GM23248 (cell line): ENCODE measurements at regions not wholly inside any gene's neighbourhood (a gene's known extent, or its start where the extent isn't known, plus 50 kb on each side); places are given as distances from the start of the nearest gene placed in this dataset.

Experiments
- DNase-seq: peaks from one replicate; pipeline ENCODE4 v3.0.0-alpha.2; 2015
- H2AFZ ChIP-seq: fragments of 200-600 bp; sonication (generic); 2 replicates; pipeline ENCODE4 v1.6.1; 2016; ENCODE audit warnings: antibody characterized with exemption
- H3F3A ChIP-seq: fragments of 200-600 bp; sonication (generic); 2 replicates; pipeline ENCODE4 v1.6.1; 2016; ENCODE audit warnings: mild to moderate bottlenecking, antibody characterized with exemption, mixed run types; ENCODE audit not compliant: insufficient read depth
- H3K27ac ChIP-seq: fragments of 200-600 bp; sonication (generic); 2 replicates; pipeline ENCODE4 v1.5.1; 2016; ENCODE audit warnings: mild to moderate bottlenecking
- H3K27me3 ChIP-seq: fragments of 200-600 bp; sonication (generic); replicated peaks from 2 replicates; pipeline ENCODE4 v1.6.1; 2016; ENCODE audit warnings: mild to moderate bottlenecking; ENCODE audit not compliant: insufficient read depth
- H3K36me3 ChIP-seq: fragments of 200-600 bp; sonication (generic); 2 replicates; pipeline ENCODE4 v1.6.1; 2016; ENCODE audit warnings: low read depth, mild to moderate bottlenecking
- H3K4me1 ChIP-seq: fragments of 200-600 bp; sonication (generic); 2 replicates; pipeline ENCODE4 v1.6.1; 2016; ENCODE audit warnings: mild to moderate bottlenecking; ENCODE audit not compliant: insufficient read depth
- H3K4me2 ChIP-seq: fragments of 200-600 bp; sonication (generic); one replicate; pipeline ENCODE4 v1.6.1; 2016; ENCODE audit warnings: mild to moderate bottlenecking; ENCODE audit not compliant: unreplicated experiment
- H3K4me3 ChIP-seq: fragments of 200-600 bp; sonication (generic); 2 replicates; pipeline ENCODE4 v1.5.1; 2016; ENCODE audit warnings: mild to moderate bottlenecking
- H3K79me2 ChIP-seq: fragments of 200-600 bp; sonication (generic); 2 replicates; pipeline ENCODE4 v1.6.1; 2016; ENCODE audit warnings: mild to moderate bottlenecking; ENCODE audit not compliant: insufficient read depth
- H3K9ac ChIP-seq: fragments of 200-600 bp; sonication (generic); 2 replicates; pipeline ENCODE4 v1.6.1; 2016; ENCODE audit warnings: mild to moderate bottlenecking
- H3K9me2 ChIP-seq: fragments of 200-600 bp; sonication (generic); 2 replicates; pipeline ENCODE4 v1.6.1; 2016; ENCODE audit warnings: mixed run types, mild to moderate bottlenecking, moderate library complexity; ENCODE audit not compliant: insufficient read depth
- H3K9me3 ChIP-seq: fragments of 200-600 bp; sonication (generic); one replicate; pipeline ENCODE4 v1.6.1; 2017; ENCODE audit warnings: low read depth
- H4K20me1 ChIP-seq: fragments of 200-600 bp; sonication (generic); 2 replicates; pipeline ENCODE4 v1.6.0; 2016; ENCODE audit not compliant: insufficient read depth
- EZH2 ChIP-seq: fragments of 200-600 bp; sonication (generic); IDR thresholded peaks from 2 replicates; pipeline ENCODE4 v1.6.1; 2018; ENCODE audit warnings: antibody characterized with exemption, mild to moderate bottlenecking; ENCODE audit not compliant: insufficient read depth, poor library complexity, severe bottlenecking
- EZH2phosphoT487 ChIP-seq: fragments of 200-600 bp; sonication (generic); IDR thresholded peaks from 2 replicates; pipeline ENCODE4 v1.6.1; 2018; ENCODE audit warnings: antibody characterized with exemption, moderate library complexity, mild to moderate bottlenecking, low read depth; ENCODE audit not compliant: insufficient read depth
- WGBS, 2 experiments: methylation state at CpG; one replicate each; pipeline ENCODE4 v1.1.6; 2015 to 2017; ENCODE audit warnings: low lambda C conversion rate in 2 of 2, low coverage in 1 of 2; ENCODE audit errors: missing lambda C conversion rate in 2 of 2; 5-methylcytosine and 5-hydroxymethylcytosine counted together
- in situ Hi-C: fragments of 300-500 bp; cut with MboI; formaldehyde crosslinking; loops from 2 replicates; pipeline ENCODE4 v1.15.0; 2020

GRCh38 chr3:34832865-34833508, 806.3 kb upstream of the ARPP21 start:
- H3K9me2 ChIP-seq, result no peaks in the 10 kb centered on the region
- no peak overlapping the region for H3K9ac ChIP-seq
- TF ChIP-seq EZH2phosphoT487 (no peak), EZH2 (no peak)
- in situ Hi-C loops, result no loop called here
- 9 to 22% methylated on average over 1 of the region's 1 CpG for WGBS, 2 experiments
- H3K4me1 ChIP-seq, result no peaks in the 10 kb centered on the region
- no peak overlapping the region for H3K4me3 ChIP-seq
- H3K4me2 ChIP-seq, result no peak overlapping the region
- no peaks in the 10 kb centered on the region for H3F3A ChIP-seq
- H3K27me3 ChIP-seq, result no peaks in the 10 kb centered on the region
- H4K20me1 ChIP-seq, result no peaks in the 10 kb centered on the region
- H2AFZ ChIP-seq, result no peak overlapping the region
- H3K9me3 ChIP-seq, result no peaks in the 10 kb centered on the region
- no peak for DNase-seq
- H3K27ac ChIP-seq, result no peak overlapping the region
- no peaks in the 10 kb centered on the region for H3K79me2 ChIP-seq
- H3K36me3 ChIP-seq, result no peaks in the 10 kb centered on the region

GRCh38 chr3:34837848-34838741, 801.2 kb upstream of the ARPP21 start:
- TF ChIP-seq EZH2 (no peak), EZH2phosphoT487 (no peak)
- H3K9ac ChIP-seq, result no peak overlapping the region
- no peaks in the 10 kb centered on the region for H3K79me2 ChIP-seq
- H3K9me2 ChIP-seq, result no peaks in the 10 kb centered on the region
- H2AFZ ChIP-seq, result no peak overlapping the region
- H3K27me3 ChIP-seq, result no peaks in the 10 kb centered on the region
- H4K20me1 ChIP-seq, result no peaks in the 10 kb centered on the region
- in situ Hi-C loops, result no loop called here
- H3K4me1 ChIP-seq, result no peaks in the 10 kb centered on the region
- H3K36me3 ChIP-seq, result no peaks in the 10 kb centered on the region
- no peak overlapping the region for H3K4me2 ChIP-seq
- DNase-seq, result no peak
- no peaks in the 10 kb centered on the region for H3K9me3 ChIP-seq
- 54% methylated on average over 4 of the region's 4 CpGs for whole genome bisulfite sequencing, 2 experiments
- no peak overlapping the region for H3K27ac ChIP-seq
- H3K4me3 ChIP-seq, result no peak overlapping the region
- H3F3A ChIP-seq, result no peaks in the 10 kb centered on the region

GRCh38 chr3:34842706-34843480, 796.4 kb upstream of the ARPP21 start:
- DNase-seq, result no peak
- H3F3A ChIP-seq, result no peaks in the 10 kb centered on the region
- no peak overlapping the region for H3K27ac ChIP-seq
- no peaks in the 10 kb centered on the region for H4K20me1 ChIP-seq
- H3K4me3 ChIP-seq, result no peak overlapping the region
- no peak overlapping the region for H2AFZ ChIP-seq
- no peaks in the 10 kb centered on the region for H3K4me1 ChIP-seq
- no peak overlapping the region for H3K9ac ChIP-seq
- no peaks in the 10 kb centered on the region for H3K9me3 ChIP-seq
- in situ Hi-C loops, result no loop called here
- H3K79me2 ChIP-seq, result no peaks in the 10 kb centered on the region
- H3K9me2 ChIP-seq, result no peaks in the 10 kb centered on the region
- TF ChIP-seq EZH2, result no peak
- no peak for TF ChIP-seq EZH2phosphoT487
- no peak overlapping the region for H3K4me2 ChIP-seq
- 3 to 12% methylated on average over 4 of the region's 4 CpGs for WGBS, 2 experiments
- no peaks in the 10 kb centered on the region for H3K36me3 ChIP-seq
- no peaks in the 10 kb centered on the region for H3K27me3 ChIP-seq

- Histone ChIP-seq H3K79me2 (no peaks in the 10 kb centered on the region), H4K20me1 (no peaks in the 10 kb centered on the region), H3K9me3 (no peaks in the 10 kb centered on the region), H3K4me2 (no peak overlapping the region), H3K36me3 (no peaks in the 10 kb centered on the region), H3K27me3 (no peaks in the 10 kb centered on the region), H2AFZ (no peak overlapping the region), H3K27ac (no peak overlapping the region), H3K4me3 (no peak overlapping the region), H3K4me1 (no peaks in the 10 kb centered on the region), H3F3A (no peaks in the 10 kb centered on the region), H3K9me2 (no peaks in the 10 kb centered on the region), H3K9ac (no peak overlapping the region)
- WGBS, 2 experiments, result 1 to 9% methylated on average over 2 of the region's 2 CpGs
- no peak for DNase-seq
- in situ Hi-C loops, result no loop called here
- TF ChIP-seq EZH2phosphoT487 (no peak), EZH2 (no peak)
Observed at GRCh38 chr3:34844323-34844620, 795.1 kb upstream of the ARPP21 start.
